B cell (primary cell): ENCODE measurements at regions not wholly inside any gene's neighbourhood (a gene's known extent, or its start where the extent isn't known, plus 50 kb on each side); places are given as distances from the start of the nearest gene placed in this dataset.

Source experiments
- EZH2 ChIP-seq: IDR thresholded peaks from 2 replicates; pipeline ENCODE4 v1.6.1; 2012; ENCODE audit warnings: borderline replicate concordance, low read depth, mild to moderate bottlenecking, moderate library complexity, low read length; ENCODE audit not compliant: insufficient read depth, poor library complexity, severe bottlenecking
- TF ChIP-seq, protein P1 (sequence below): fragments of 200-600 bp; IDR thresholded peaks from one replicate; pipeline ENCODE4 v1.8.0; 2022; ENCODE audit warnings: antibody characterized with exemption, mild to moderate bottlenecking

DNA sequence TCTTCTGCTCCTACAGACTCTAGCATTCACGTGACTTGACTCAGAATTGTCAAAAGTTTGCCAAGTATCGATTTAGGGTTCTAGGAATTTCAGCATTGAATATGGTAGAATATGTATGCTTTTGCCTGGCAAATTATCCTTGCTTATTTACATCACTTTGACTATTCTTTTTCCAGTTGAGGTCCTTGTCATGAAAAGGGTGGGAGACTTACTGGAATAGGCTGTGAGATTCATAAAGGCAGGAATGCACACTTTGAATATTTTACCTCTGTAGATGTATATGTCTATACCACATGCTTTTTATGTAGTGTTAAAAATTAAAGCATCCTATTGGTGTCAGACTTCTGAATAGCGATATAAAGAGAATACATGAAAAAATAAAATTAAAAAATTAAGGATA, 378.8 kb upstream of the RARB start:
- TF ChIP-seq, protein P1, sequence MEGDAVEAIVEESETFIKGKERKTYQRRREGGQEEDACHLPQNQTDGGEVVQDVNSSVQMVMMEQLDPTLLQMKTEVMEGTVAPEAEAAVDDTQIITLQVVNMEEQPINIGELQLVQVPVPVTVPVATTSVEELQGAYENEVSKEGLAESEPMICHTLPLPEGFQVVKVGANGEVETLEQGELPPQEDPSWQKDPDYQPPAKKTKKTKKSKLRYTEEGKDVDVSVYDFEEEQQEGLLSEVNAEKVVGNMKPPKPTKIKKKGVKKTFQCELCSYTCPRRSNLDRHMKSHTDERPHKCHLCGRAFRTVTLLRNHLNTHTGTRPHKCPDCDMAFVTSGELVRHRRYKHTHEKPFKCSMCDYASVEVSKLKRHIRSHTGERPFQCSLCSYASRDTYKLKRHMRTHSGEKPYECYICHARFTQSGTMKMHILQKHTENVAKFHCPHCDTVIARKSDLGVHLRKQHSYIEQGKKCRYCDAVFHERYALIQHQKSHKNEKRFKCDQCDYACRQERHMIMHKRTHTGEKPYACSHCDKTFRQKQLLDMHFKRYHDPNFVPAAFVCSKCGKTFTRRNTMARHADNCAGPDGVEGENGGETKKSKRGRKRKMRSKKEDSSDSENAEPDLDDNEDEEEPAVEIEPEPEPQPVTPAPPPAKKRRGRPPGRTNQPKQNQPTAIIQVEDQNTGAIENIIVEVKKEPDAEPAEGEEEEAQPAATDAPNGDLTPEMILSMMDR: no peak
- no peak for TF ChIP-seq EZH2
